Hepatocyte (in vitro differentiated cells): ENCODE measurements at regions not wholly inside any gene's neighbourhood (a gene's known extent, or its start where the extent isn't known, plus 50 kb on each side); places are given as distances from the start of the nearest gene placed in this dataset.
A peak's percentile ranks its signal among the peaks of the same experiment; 100 is the strongest.

Experiments used
- DNase-seq: peaks from one replicate; pipeline ENCODE4 v3.0.0-alpha.2; 2016; ENCODE audit warnings: low spot score
- H2AFZ ChIP-seq: fragments of 200-600 bp; sonication (generic); 2 replicates; pipeline ENCODE4 v1.6.0; 2016; ENCODE audit warnings: antibody characterized with exemption, mild to moderate bottlenecking
- H3K27ac ChIP-seq: fragments of 200-600 bp; sonication (generic); 2 replicates; pipeline ENCODE4 v1.5.1; 2016; ENCODE audit warnings: mild to moderate bottlenecking
- H3K27me3 ChIP-seq: fragments of 200-600 bp; sonication (generic); 2 replicates; pipeline ENCODE4 v1.6.1; 2016
- H3K36me3 ChIP-seq: fragments of 200-600 bp; sonication (generic); replicated peaks from 2 replicates; pipeline ENCODE4 v1.5.1; 2016; ENCODE audit warnings: low read depth; ENCODE audit not compliant: insufficient read depth
- H3K4me1 ChIP-seq: fragments of 200-600 bp; sonication (generic); 2 replicates; pipeline ENCODE4 v1.5.1; 2016; ENCODE audit warnings: mild to moderate bottlenecking, moderate library complexity; ENCODE audit not compliant: insufficient read depth
- H3K4me2 ChIP-seq: fragments of 200-600 bp; sonication (generic); 2 replicates; pipeline ENCODE4 v1.6.0; 2016
- H3K4me3 ChIP-seq: fragments of 200-600 bp; sonication (generic); 2 replicates; pipeline ENCODE4 v1.5.1; 2016; ENCODE audit warnings: mild to moderate bottlenecking
- H3K79me2 ChIP-seq: fragments of 200-600 bp; sonication (generic); 2 replicates; pipeline ENCODE4 v1.6.0; 2017; ENCODE audit warnings: mild to moderate bottlenecking
- H3K9me2 ChIP-seq: fragments of 200-600 bp; sonication (generic); replicated peaks from 2 replicates; pipeline ENCODE4 v1.6.0; 2017; ENCODE audit warnings: mild to moderate bottlenecking; ENCODE audit not compliant: insufficient read depth
- H3K9me3 ChIP-seq: fragments of 200-600 bp; sonication (generic); 2 replicates; pipeline ENCODE4 v1.5.1; 2016; ENCODE audit warnings: low read depth, mild to moderate bottlenecking
- H4K20me1 ChIP-seq: fragments of 200-600 bp; sonication (generic); 2 replicates; pipeline ENCODE4 v1.6.0; 2016; ENCODE audit warnings: mild to moderate bottlenecking; ENCODE audit not compliant: insufficient read depth, poor library complexity, severe bottlenecking
- EZH2 ChIP-seq: fragments of 200-600 bp; sonication (generic); IDR thresholded peaks from 2 replicates; pipeline ENCODE4 v1.6.1; 2016; ENCODE audit warnings: antibody characterized with exemption, mild to moderate bottlenecking, borderline replicate concordance
- EZH2phosphoT487 ChIP-seq: fragments of 200-600 bp; sonication (generic); IDR thresholded peaks from one replicate; pipeline ENCODE4 v1.6.1; 2018; ENCODE audit warnings: antibody characterized with exemption, mild to moderate bottlenecking, low read depth, moderate library complexity; ENCODE audit not compliant: unreplicated experiment, severe bottlenecking
- WGBS: methylation state at CpG from one replicate; pipeline ENCODE4 v1.1.6; 2016; ENCODE audit warnings: low lambda C conversion rate; ENCODE audit errors: missing lambda C conversion rate; 5-methylcytosine and 5-hydroxymethylcytosine counted together
- TF ChIP-seq, protein P1 (sequence below): fragments of 200-600 bp; sonication (generic); IDR thresholded peaks from 2 replicates; pipeline ENCODE4 v1.5.1; 2016; ENCODE audit warnings: antibody characterized with exemption, mild to moderate bottlenecking; ENCODE audit not compliant: poor library complexity

DNA sequence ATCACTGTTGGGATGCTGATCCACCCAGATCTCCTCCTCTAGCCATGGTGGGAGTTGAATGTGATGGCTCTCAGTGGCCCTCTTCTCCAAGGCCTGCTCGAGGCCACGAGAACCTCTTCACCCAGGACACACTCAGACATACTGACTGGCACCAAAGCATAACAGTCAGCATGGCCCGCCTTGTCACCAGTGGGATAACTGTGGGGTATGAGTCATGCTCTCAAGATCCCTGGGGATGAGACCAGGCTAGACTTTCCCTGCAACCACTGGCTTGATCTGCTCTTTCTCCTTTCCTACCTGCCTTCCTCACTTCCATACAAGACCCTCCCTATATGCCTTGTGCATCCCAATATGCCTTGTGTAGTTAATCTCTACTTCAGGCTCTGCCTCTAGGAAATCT, 66.8 kb downstream of the RIN2 start:
- WGBS, result 100% methylated on average over 3 of the region's 3 CpGs
- Histone ChIP-seq H3K9me2 (no peaks in the 10 kb centered on the region), H3K4me3 (no peak overlapping the region), H4K20me1 (no peaks in the 10 kb centered on the region), H3K27ac (no peak overlapping the region), H3K27me3 (no peaks in the 10 kb centered on the region), H3K79me2 (no peaks in the 10 kb centered on the region), H3K4me1 (no peaks in the 10 kb centered on the region), H3K36me3 (no peaks in the 10 kb centered on the region), H2AFZ (no peak overlapping the region), H3K9me3 (no peaks in the 10 kb centered on the region), H3K4me2 (no peak overlapping the region)
- TF ChIP-seq EZH2phosphoT487 (no peak), EZH2 (no peak)
- no peak for DNase-seq

DNA sequence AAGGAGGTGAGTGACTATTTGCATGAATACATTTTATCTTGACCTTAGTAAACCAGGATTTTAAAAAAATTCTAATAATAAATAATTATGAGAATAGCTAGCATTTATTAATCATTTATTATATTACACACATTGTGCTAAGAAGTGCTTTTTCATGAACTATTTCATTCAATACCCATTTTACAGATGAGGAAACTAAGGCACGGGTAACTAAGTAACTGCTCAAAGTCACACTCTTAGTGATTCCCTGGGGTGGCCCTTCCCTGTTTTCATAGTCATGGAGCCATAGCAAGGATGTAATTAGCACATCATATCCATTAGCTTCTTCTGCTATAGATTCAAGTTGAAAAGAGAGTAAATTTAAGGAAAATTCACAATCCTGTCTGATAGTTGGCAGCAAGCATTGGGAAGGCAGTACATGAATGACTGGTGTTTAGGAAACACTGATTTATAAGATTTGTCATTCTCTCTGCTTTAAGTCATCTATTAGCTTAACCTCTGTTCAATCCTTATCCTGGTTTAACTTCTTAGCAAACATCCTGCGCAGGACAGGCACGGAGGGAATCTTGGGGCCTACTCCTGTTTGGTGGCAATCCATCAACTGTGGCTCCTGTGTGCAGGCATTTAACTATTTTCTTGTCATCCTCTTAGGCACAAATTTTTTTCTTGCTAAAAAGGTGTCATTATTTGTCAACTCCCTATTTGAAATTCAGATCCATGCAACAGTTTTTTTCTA, 68.3 kb downstream of the RIN2 start:
- Histone ChIP-seq H3K9me3 (no peaks in the 10 kb centered on the region), H3K4me1 (no peaks in the 10 kb centered on the region), H3K4me2 (no peak overlapping the region), H3K36me3 (no peaks in the 10 kb centered on the region), H3K4me3 (no peak overlapping the region), H3K27ac (no peak overlapping the region), H3K27me3 (no peaks in the 10 kb centered on the region), H3K79me2 (no peaks in the 10 kb centered on the region), H2AFZ (no peak overlapping the region), H4K20me1 (no peaks in the 10 kb centered on the region), H3K9me2 (no peaks in the 10 kb centered on the region)
- no peak for DNase-seq
- WGBS, result 63% methylated on average over 3 of the region's 3 CpGs
- no peak for TF ChIP-seq EZH2phosphoT487

DNA sequence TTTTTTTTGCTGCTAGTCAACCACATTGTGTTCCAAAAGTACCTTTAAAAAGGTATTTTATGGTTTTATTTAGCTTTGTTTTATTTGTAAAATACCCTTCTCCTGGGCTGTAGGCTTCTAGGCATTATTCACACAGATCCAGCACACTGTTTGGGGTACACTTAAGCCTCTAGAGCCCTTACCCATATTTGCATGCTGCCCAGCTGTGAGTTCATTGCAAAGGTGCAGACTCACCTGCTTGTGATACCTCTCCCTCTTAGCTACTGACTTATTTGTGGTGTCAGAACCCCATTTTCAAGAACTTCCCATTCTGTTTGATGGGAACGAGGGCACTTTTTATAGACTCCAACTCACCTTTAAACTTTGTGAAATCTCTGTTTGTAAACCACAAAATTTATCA, 69.8 kb downstream of the RIN2 start:
- Histone ChIP-seq H3K79me2 (no peaks in the 10 kb centered on the region), H3K4me2 (no peak overlapping the region), H2AFZ (no peak overlapping the region), H4K20me1 (no peaks in the 10 kb centered on the region), H3K9me3 (no peaks in the 10 kb centered on the region), H3K27ac (no peak overlapping the region), H3K9me2 (no peaks in the 10 kb centered on the region), H3K36me3 (no peaks in the 10 kb centered on the region), H3K4me3 (no peak overlapping the region), H3K4me1 (peaks cover 5% of the 10 kb centered on the region), H3K27me3 (no peaks in the 10 kb centered on the region)
- no peak for DNase-seq
- 86% methylated on average over 1 of the region's 1 CpG for WGBS
- TF ChIP-seq, protein P1, sequence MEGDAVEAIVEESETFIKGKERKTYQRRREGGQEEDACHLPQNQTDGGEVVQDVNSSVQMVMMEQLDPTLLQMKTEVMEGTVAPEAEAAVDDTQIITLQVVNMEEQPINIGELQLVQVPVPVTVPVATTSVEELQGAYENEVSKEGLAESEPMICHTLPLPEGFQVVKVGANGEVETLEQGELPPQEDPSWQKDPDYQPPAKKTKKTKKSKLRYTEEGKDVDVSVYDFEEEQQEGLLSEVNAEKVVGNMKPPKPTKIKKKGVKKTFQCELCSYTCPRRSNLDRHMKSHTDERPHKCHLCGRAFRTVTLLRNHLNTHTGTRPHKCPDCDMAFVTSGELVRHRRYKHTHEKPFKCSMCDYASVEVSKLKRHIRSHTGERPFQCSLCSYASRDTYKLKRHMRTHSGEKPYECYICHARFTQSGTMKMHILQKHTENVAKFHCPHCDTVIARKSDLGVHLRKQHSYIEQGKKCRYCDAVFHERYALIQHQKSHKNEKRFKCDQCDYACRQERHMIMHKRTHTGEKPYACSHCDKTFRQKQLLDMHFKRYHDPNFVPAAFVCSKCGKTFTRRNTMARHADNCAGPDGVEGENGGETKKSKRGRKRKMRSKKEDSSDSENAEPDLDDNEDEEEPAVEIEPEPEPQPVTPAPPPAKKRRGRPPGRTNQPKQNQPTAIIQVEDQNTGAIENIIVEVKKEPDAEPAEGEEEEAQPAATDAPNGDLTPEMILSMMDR, result no peak
- no peak for TF ChIP-seq EZH2phosphoT487
- no peak for TF ChIP-seq EZH2

DNA sequence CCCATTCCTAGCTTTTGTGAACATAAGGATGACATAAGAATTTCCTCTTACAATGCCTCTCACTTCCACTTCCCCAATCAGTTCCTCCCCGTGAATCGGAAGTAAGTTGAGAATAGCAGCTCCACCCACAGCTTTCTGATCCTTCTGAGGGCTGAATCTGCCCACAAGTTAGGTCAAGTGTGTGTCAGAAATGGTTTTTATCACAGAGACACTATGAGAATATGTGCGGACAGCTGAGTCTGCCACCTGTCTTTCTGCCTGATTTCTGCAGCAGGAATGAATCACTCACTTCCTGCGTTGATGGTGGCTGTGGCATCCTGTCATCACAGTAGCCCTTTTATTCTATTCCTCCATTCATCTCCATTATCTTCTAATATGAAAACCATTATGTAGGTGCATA, 70.2 kb downstream of the RIN2 start:
- Histone ChIP-seq H4K20me1 (no peaks in the 10 kb centered on the region), H2AFZ (no peak overlapping the region), H3K9me3 (no peaks in the 10 kb centered on the region), H3K4me1 (peaks cover 9% of the 10 kb centered on the region), H3K79me2 (no peaks in the 10 kb centered on the region), H3K27ac (no peak overlapping the region), H3K4me3 (no peak overlapping the region), H3K36me3 (no peaks in the 10 kb centered on the region), H3K9me2 (no peaks in the 10 kb centered on the region), H3K27me3 (no peaks in the 10 kb centered on the region), H3K4me2 (no peak overlapping the region)
- 47% methylated on average over 4 of the region's 4 CpGs for WGBS
- DNase-seq, result peak; percentile 39
- TF ChIP-seq, protein P1, result peak; percentile 30
- TF ChIP-seq EZH2, result no peak
